ENCODE measurements at regions not wholly inside any gene's neighbourhood (a gene's known extent, or its start where the extent isn't known, plus 50 kb on each side); places are given as distances from the start of the nearest gene placed in this dataset.
"Not testable (repeated sequence)": the region's sequence is repeated elsewhere in the genome, so short reads cannot be mapped to it uniquely, and the experiment has no call there.

DNA sequence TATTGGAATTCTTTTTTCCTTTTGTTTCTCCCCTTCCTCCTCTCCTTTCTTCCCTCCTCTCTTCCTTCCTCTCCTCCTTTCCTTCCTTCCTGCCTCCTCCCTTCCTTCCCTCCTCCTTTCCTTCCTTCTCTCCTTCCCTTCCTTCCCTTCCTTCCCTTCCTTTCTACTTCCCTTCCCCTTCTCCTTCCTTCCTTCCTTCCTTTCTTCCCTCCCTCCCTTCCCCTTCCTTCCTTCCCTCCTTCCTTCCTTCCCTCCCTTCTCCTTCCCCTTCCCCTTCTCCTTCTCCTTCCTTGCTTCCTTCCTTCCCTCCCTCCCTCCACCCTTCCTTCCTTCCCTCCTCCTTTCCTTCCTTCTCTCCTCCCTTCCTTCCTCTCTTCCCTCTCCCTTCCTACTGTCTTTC, 431.0 kb upstream of the MEIS1 start:
- no peak for DNase-seq

GRCh38 chr2:66001538-66001937, 433.4 kb upstream of the MEIS1 start:
- DNase-seq: no peak

DNA sequence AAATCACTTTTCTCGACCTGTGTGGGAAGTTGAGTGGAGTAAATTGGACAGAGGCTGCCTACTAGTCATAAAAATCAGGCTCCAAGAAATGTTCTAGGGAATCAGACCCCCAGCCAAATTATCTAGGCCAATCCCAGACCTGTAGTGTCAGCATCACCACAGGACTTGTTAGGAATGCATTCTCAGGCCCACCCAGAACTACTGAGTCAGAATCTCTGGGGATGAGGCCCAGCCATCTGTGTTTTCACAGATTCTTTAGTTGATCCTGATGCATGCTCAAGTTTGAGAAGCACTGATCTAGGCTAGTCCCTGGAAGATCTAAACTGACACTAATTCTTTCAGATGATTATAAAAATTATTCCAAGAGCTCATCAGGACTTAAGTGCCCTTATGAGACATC, 434.0 kb upstream of the MEIS1 start:
- DNase-seq: no peak

DNA sequence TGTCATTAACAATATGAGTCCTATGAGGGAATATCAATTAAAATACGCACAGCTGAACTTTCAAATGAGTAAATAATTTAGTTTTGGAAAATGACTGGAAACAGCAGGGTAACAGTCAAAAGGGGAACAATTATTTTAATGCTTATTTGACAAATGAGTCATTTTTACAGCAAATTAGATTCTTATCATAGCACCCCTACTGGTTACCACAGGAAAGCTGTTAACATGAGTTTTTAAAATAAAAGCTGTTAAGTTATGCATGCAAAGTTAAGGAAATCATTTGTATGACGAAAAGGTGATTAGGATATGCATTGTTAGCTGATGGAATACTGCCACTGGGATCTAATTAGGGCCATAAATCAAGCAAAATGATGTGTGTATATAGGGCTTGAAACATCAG, 435.1 kb upstream of the MEIS1 start:
- DNase-seq: no peak

- no peak for DNase-seq
Measured at GRCh38 chr2:65999103-65999502, 435.8 kb upstream of the MEIS1 start.

DNA sequence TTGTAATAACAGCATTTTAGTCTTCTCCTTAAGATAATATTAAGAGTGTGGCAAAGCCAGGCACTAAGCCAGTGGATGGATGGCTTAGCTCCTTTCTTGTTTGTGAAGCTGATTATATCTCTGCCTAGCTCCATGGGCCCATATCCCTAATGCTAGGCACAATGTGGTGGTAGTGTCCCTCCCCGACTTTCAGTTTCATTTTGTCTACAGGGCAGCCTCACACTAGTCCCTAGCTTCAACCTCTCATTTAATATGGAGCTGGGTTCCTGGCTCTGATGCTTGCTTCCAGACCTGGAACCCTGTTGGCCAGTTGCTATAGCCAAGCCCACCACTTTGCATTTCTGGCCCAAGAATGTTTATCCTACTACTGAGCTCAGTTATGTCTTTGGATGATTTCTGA, 437.0 kb upstream of the MEIS1 start:
- no peak for DNase-seq

GRCh38 chr2:65992198-65992554, 442.7 kb upstream of the MEIS1 start:
- no peak for DNase-seq

DNA sequence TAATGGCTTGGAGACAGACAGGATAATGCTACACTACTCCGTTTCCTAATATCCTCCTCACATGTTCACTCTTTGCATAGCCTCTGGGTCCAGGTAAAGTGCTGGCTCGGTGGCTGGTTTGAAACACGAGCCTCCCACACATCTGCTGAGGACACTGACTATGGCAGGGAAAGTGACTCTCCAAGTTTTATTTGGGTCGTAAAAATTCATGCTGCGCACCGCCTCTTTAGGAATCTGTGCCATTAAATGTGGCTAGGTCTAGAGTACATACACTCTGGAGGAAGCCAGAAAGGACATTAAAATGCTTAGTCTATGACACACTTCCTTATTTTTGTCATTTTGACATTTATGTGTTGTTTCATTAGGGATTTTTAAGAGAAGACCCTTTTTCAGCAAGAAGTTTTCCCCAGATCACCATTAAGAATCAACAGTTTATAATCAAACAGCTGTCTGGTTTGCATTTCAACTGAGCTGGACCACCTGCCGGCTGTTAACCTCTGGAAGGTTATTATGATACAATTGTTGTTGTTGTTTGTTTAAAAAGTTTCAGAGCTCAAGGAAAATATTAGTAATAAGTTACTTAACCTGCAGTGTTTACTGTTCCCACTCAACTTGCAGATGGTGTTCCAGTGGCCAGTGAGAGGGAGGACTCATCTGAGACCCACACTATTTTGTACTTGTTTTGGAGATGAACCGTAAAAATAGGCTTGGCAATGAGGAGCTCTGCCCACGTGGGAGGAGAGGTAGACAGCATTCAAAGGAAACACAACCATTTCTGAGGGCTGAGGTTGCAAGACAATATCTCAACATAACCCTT, 443.3 kb upstream of the MEIS1 start:
- DNase-seq: no peak

DNA sequence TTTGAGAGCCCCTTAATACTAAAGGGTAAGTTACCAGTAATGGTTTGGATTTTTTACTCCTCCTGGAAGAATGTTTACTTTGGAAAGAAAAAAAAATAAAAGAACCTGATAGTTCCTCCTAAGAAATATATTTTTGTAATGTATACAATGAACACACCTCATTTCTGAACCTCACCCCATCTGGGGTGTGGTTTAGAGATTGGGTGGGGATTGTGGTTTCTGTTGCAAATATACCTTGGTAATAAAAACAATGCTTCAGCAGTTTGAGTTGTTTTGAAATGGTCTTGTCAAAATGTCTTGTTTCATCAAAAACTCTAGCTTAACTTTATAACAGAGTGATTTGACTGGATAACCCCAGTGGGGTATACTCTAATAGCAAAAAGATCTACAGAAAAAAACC, 448.9 kb upstream of the MEIS1 start:
- no peak for DNase-seq

- no peak for DNase-seq
Measured at GRCh38 chr2:65980531-65980930, 454.4 kb upstream of the MEIS1 start.

DNA sequence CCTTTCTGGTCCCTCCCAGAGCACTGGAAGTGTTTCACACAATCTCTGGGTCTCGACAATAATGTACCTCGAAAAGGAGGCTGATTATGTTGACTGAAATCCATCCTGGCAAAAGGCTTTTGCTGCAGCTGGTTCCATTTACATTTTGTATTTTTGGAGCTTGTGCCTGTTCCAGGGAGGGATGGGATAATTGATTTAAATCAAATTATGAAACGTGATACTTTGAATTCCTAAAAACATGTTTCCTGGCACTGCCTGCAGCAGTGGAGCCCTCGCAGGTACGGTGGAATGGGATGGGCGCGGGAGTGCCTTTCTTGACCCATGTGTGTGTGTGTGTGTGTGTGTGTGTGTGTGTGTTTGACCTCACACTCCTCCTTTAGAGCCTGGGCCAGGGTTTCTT, 455.5 kb upstream of the MEIS1 start:
- no peak for DNase-seq

DNA sequence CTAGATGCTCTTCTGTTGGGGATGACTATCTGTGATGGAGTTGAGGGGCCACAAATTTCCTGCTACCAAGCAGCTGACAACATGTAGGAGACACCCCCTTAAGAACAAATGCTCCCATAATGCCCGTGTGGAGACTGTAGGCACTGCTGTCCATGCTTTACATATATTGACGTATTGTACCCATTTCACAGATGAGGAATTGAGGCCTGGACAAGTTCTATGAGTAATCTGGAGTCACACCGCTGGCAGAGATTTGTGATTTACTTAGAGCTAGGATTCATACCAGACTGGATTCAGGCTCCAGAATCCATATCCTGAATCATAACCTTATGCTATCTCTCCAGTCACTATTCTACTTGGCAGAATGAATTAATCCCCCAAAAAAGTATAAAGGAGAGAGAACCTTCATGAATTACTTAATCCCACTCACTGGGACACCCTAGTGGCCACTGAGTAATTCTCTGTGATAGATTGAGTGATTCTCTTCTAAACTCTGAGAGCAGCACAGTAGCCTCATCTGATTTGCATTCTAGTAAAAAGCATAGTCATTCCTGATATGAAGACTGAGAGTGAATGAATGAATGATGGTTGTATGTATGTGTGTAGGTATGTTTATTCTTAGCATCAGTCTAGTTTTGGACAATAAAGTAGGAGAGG, 460.7 kb upstream of the MEIS1 start:
- no peak for DNase-seq

- DNase-seq: no peak
Measured at GRCh38 chr2:65969161-65969560, 465.8 kb upstream of the MEIS1 start.

- DNase-seq: not testable (repeated sequence)
Measured at GRCh38 chr2:65963303-65963702, 471.6 kb upstream of the MEIS1 start.

DNA sequence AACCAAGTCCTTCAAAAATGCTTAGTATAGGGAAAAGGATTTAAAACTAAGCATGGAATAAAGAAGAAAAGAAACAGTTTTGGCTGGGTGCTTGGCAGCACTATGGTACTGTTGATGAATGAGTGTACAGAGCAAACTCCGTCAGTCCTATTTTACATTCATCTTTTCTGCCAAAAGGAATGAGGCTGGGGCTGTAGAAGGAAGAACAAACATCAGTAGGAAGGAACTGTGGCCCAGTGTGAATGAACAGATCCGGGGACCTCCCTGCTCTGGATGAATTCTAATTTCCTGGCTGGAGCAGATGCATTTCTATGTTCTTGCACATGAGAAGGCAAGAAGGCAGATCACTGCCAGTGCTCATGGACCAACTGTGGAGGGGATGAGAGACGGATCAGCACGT, 474.0 kb upstream of the MEIS1 start:
- DNase-seq: no peak

DNA sequence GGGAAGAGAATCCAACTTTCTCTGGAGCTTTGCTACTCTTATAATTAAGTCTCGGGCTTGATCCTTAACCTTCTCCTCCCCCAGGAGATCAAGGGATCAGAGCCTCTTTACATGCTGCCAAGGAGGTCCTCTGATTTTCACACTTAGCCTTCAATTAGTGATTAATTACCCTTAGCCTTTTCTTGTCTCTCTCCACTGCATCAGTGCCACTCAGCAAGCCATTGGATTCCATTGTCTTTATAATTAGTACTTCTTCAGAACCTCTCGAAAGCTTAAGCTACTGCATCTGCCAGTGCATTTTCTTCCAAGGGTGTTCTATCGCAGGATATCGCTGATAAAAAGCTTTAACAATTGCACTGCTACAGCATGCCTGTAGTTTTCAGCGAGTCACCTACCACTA, 477.0 kb upstream of the MEIS1 start:
- DNase-seq: no peak

GRCh38 chr2:65957454-65957853, 477.5 kb upstream of the MEIS1 start:
- no peak for DNase-seq

DNA sequence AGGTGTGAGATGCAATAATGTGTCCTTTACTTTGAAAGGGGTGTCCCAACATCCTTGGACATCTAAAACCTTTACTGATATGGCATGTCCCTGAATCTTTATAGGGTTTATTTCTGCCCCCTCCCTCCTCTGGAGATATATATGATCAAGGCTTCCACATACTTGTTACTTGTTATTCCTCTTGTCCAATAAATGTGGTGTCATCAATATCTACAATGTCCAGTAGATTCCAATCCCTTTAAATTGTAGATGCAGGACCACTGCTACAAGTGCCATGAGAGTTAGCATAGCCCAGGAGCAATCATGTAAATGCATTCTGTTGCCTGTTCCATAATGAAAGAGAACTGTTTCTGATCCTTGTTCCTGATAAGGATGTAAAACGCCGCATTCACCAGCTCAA, 479.7 kb upstream of the MEIS1 start:
- no peak for DNase-seq

DNA sequence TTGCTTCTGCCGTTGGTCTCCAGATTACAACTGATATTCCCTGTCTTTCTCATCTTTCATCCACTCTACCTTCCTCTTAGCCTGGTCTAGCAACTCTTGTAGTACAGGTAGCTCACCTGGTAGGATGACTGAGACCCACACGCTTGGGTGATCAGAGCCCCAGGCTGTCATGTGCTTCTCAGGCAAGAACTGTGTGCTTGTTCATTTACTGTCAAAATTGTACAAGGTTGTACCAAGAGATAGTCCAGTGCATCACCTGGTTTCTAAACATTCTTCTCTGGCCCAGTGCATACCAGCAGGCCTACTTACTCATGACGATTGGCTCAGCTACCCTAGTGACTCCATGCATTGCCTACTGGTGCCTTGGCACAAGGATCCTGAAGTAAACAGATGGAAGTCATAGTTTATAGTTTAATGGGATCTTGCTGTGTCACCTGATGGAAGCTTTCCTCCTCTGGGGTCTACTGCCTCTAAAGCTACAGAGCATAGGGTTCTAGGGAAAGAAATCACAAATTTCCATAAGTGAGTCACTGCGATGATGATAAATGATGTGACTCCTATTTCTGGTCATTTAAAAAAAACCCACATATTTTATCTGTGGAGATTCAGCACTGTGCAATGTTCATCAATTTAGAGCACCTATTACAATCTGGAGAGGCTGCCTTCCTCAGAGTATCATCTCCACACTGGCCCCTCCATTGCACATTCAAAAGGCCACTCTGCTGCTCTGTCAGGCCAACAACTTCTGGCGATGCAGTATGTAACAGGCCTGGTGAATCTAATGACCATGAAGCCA, 481.8 kb upstream of the MEIS1 start:
- no peak for DNase-seq

DNA sequence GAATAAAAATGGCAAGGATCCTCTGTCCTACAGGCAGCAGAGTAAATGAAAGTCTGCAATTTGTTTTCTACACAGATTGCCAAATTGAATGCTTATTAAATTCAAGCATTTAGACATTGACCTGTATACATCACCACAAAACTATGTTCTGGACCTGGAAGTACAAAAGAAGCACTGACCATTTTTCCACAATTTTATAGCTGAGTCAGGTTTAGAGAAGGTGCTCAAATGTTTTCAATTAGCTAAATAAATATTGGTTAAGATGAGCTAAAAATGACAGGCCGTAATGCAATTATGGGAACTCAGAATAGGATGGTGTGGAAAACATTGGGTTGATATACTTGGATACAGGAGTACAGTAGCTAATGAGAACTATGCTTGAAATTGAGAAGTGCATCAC, 490.7 kb upstream of the MEIS1 start:
- DNase-seq: no peak

DNA sequence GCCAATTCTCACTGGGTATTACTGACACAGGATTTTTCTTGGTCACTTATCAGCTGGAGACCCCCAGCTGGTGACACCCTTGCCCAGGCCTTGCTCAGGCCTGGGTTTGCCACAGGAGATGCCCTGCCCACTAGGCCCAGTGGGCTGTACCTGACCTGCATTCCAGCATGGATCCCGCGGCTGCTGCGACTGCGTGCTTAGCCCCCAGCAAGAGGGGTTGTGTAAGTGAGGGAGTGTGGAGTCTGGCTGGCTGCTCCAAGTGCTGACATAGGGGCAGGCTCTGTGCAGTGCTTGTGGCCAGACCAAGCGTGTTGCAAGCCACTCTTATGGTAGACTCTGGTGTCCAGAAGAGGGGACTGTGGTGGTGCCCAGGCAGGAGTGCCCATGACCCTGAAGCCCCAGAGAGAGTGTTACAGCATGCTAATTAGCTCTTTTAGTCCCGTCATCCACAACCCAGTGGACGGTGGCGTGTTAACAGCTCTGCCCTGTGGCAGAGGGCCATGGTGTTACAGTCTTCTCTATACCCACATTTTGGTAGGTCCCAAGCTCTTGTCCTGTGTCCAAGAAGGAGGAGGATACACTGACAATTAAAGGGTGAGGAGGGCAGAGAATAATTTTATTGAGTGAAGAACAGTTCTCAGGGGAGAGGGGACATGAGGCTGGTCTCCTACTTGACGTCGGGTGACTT, 491.7 kb upstream of the MEIS1 start:
- DNase-seq: no peak

- no peak for DNase-seq
Measured at GRCh38 chr2:65940856-65941255, 494.1 kb upstream of the MEIS1 start.

- no peak for DNase-seq
Measured at GRCh38 chr2:65939687-65940086, 495.2 kb upstream of the MEIS1 start.
